Activated CD4-positive, alpha-beta T cell treated with anti-CD3 and anti-CD28 coated beads, Interleukin-2, Interleukin-6, amounts not matched to agents 100 ng/mL and 50 ng/mL, durations not matched to agents 16 hours and 8 hours (primary cell): ENCODE measurements at regions not wholly inside any gene's neighbourhood (a gene's known extent, or its start where the extent isn't known, plus 50 kb on each side); places are given as distances from the start of the nearest gene placed in this dataset.

Experiments
- DNase-seq: peaks from one replicate; pipeline ENCODE4 v3.0.0-alpha.2; 2020

- DNase-seq: no peak
These were observed 50.8 kb upstream of the TSHZ2 start for GRCh38 chr20:52921340-52921739.

- DNase-seq: no peak
These were observed 53.8 kb upstream of the TSHZ2 start for GRCh38 chr20:52918311-52918710.

- DNase-seq: no peak
These were observed 56.6 kb upstream of the TSHZ2 start for GRCh38 chr20:52915564-52915963.

GRCh38 chr20:52914870-52915269 lies 57.3 kb upstream of the TSHZ2 start:
- DNase-seq: no peak

- no peak for DNase-seq
These were observed 58.3 kb upstream of the TSHZ2 start for GRCh38 chr20:52913650-52914387.

- DNase-seq: no peak
These were observed 66.7 kb upstream of the TSHZ2 start for GRCh38 chr20:52905241-52905994.

- no peak for DNase-seq
These were observed 67.3 kb upstream of the TSHZ2 start for GRCh38 chr20:52904837-52905236.

GRCh38 chr20:52899041-52899608 lies 73.0 kb upstream of the TSHZ2 start:
- no peak for DNase-seq

- no peak for DNase-seq
These were observed 75.8 kb upstream of the TSHZ2 start for GRCh38 chr20:52896348-52896747.

GRCh38 chr20:52895701-52896100 lies 76.5 kb upstream of the TSHZ2 start:
- DNase-seq: no peak

GRCh38 chr20:52895235-52895634 lies 76.9 kb upstream of the TSHZ2 start:
- no peak for DNase-seq

- no peak for DNase-seq
These were observed 78.7 kb upstream of the TSHZ2 start for GRCh38 chr20:52893498-52893897.

- no peak for DNase-seq
These were observed 80.1 kb upstream of the TSHZ2 start for GRCh38 chr20:52892023-52892422.

- DNase-seq: no peak
These were observed 82.0 kb upstream of the TSHZ2 start for GRCh38 chr20:52890130-52890529.

- no peak for DNase-seq
These were observed 82.9 kb upstream of the TSHZ2 start for GRCh38 chr20:52889225-52889624.

GRCh38 chr20:52888096-52888495 lies 84.1 kb upstream of the TSHZ2 start:
- no peak for DNase-seq

GRCh38 chr20:52880997-52881396 lies 91.2 kb upstream of the TSHZ2 start:
- no peak for DNase-seq

GRCh38 chr20:52880259-52880658 lies 91.9 kb upstream of the TSHZ2 start:
- DNase-seq: no peak

GRCh38 chr20:52874241-52874640 lies 97.9 kb upstream of the TSHZ2 start:
- no peak for DNase-seq

GRCh38 chr20:52869698-52870501 lies 102.3 kb upstream of the TSHZ2 start:
- peak; percentile 2 for DNase-seq

GRCh38 chr20:52869276-52869675 lies 102.9 kb upstream of the TSHZ2 start:
- DNase-seq: no peak

- DNase-seq: no peak
These were observed 104.9 kb upstream of the TSHZ2 start for GRCh38 chr20:52867305-52867704.

- no peak for DNase-seq
These were observed 107.1 kb upstream of the TSHZ2 start for GRCh38 chr20:52864916-52865605.
